Mononuclear cell (primary cell): ENCODE measurements at regions not wholly inside any gene's neighbourhood (a gene's known extent, or its start where the extent isn't known, plus 50 kb on each side); places are given as distances from the start of the nearest gene placed in this dataset.
"Not testable (repeated sequence)": the region's sequence is repeated elsewhere in the genome, so short reads cannot be mapped to it uniquely, and the experiment has no call there.

ENCODE experiments used
- H3K27me3 ChIP-seq: 2 replicates; pipeline ENCODE4 v1.6.0; 2011; ENCODE audit warnings: low read length, control low read depth; ENCODE audit not compliant: insufficient read depth
- H3K4me1 ChIP-seq: 2 replicates; pipeline ENCODE4 v1.5.1; 2011; ENCODE audit warnings: mild to moderate bottlenecking, low read length, control low read depth; ENCODE audit not compliant: insufficient read depth
- H3K4me3 ChIP-seq: 2 replicates; pipeline ENCODE4 v1.5.1; 2011; ENCODE audit warnings: mild to moderate bottlenecking, low read length, moderate library complexity
- H3K9me3 ChIP-seq: 2 replicates; pipeline ENCODE4 v1.5.1; 2011; ENCODE audit warnings: low read depth, mild to moderate bottlenecking, control low read depth, low read length

DNA sequence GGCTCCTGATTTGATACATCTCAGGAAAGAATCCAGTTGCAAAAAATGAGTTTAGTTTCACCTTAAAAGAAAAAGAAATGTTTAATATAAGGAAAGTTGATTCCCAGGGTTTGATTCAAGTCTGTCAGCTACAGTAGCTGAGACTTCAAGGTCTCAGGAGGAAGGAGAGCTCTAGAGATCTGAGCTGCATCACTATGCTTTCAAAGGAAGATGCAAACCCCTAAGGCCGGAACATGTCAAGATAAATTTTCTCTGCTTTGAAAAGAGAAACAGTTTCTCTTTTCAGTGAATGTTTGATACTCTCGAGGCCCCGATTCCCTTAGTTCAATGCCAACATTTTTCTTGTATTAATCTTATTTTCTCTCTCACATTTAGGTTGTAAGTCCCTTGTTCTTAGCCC lies 128.6 kb downstream of the RGPD3 start:
- Histone ChIP-seq H3K27me3 (no peaks in the 10 kb centered on the region), H3K4me1 (no peaks in the 10 kb centered on the region), H3K4me3 (no peak overlapping the region), H3K9me3 (no peaks in the 10 kb centered on the region)

DNA sequence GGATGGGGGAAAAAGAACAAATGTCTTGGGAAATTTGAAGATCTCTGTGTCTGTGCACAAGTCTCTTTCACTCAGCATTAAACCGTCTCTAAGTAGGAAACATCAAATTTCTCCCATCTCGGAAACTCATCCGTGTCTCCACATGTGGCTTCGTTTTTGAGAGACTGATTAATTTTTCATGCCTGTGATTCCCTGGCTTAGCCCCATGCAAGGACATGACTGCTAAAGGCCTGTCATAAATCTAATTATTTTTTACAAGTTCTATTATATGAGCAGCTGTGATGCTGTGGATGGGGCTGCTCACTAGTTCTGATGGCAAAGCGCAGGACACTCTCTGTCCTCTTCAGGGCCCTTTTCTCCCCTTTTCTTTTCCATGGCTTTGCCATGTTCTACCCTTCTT lies 129.1 kb downstream of the RGPD3 start:
- H3K4me1 ChIP-seq = no peaks in the 10 kb centered on the region
- no peaks in the 10 kb centered on the region for H3K9me3 ChIP-seq
- H3K27me3 ChIP-seq = no peaks in the 10 kb centered on the region
- H3K4me3 ChIP-seq = no peak overlapping the region

DNA sequence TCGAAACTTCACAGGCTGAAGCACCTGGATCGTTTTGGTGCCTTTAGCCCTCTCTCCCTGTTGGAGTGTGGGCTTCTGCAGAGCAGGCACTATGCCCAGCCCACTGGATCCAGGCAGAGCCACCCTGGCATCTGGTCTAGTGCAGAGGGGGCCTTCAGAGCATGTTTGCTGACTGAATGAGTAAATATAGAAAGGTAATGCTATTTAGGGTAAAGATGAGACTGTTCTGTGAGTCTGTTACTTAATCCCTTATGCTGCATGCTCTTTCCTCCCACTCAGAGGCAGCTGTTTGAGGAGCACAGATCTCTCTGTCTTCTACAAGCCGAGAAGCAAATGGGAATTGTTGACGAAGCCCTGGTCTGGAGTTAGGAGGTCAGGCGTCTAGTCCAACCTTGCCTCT lies 130.2 kb downstream of the RGPD3 start:
- Histone ChIP-seq H3K4me1 (no peaks in the 10 kb centered on the region), H3K4me3 (no peak overlapping the region), H3K9me3 (no peaks in the 10 kb centered on the region), H3K27me3 (no peaks in the 10 kb centered on the region)

DNA sequence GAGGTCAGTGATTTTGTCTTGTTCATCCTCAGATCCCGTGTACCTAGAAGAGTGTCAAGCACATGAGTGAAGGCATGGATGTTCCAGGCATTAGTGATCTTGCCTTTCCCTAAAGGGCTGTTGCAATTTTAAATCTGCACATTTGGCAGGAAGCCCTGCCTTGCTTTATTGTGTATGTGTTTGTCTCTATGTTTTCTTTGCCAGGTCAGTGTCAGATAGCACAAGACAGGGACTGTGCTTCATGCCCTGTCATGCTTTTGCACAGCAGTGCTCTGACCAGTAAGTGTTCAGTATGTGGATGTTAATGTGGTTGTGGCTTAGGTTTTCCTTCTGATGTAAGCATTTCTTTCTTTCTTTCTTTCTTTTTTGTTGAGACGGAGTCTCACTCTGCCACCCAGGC lies 131.5 kb downstream of the RGPD3 start:
- Histone ChIP-seq H3K9me3 (no peaks in the 10 kb centered on the region), H3K27me3 (no peaks in the 10 kb centered on the region), H3K4me1 (no peaks in the 10 kb centered on the region), H3K4me3 (no peak overlapping the region)

DNA sequence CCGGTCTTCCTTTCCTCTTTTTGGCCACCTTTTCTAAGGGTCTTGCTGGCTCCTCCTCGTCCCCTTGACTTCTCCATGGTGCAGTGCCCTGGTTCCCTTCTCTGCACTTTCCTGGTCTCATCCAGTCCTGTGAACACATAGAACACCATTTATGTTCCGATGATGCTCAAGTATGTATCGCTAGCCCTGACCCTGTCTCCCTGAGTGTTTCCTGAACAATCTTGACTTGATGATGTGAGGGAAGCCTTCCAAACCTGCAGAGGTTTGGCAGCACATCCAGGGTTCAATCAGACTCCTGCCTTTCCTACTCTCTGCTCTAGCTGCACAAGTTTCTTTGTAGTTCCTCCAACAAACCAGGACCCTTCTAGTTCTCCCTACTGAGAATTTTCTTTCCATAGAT lies 132.1 kb downstream of the RGPD3 start:
- Histone ChIP-seq H3K9me3 (no peaks in the 10 kb centered on the region), H3K27me3 (no peaks in the 10 kb centered on the region), H3K4me1 (no peaks in the 10 kb centered on the region), H3K4me3 (no peak overlapping the region)

DNA sequence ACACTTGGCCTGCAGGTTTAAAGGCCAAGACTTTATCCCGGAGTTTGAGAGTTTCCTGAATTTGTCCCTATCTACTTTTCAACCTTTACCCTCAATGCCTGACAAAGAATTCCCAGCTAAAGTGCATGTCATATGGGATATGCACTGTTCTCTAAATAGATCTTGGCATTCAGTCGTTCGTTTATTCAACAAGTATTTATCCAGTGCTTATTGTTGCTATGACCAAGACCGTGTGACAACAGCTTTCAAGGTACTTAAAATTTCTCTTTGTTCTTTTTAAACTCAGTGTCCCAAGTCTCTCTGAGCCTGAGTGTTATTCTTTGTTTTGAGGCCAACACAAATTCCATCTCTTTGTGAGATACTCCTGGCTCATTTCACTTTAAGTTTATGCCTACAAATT lies 133.4 kb downstream of the RGPD3 start:
- no peaks in the 10 kb centered on the region for H3K9me3 ChIP-seq
- H3K4me3 ChIP-seq = no peak overlapping the region
- no peaks in the 10 kb centered on the region for H3K27me3 ChIP-seq
- H3K4me1 ChIP-seq = no peaks in the 10 kb centered on the region

DNA sequence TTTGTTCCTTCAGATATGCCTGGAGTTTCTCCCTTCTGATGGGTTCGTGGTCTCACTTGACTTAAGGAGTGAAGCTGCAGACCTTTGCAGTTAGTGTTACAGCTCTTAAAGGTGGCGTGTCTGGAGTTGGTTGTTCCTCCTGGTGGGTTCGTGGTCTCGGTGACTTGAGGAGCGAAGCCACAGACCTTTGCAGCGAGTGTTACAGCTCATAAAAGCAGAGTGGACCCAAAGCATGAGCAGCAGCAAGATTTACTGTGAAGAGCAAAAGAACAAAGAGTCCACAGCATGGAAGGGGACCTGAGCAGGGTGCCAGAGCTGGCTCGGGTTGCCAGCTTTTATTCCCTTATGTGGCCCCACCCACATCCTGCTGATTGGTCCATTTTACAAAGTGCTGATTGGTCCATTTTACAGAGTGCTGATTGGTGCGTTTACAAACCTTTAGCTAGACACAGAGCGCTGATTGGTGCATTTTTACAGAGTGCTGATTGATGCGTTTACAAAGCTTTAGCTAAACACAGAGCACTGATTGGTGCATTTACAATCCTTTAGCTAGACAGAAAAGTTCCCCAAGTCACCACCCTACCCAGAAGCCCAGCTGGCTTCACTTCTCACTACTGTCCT lies 134.8 kb downstream of the RGPD3 start:
- H3K9me3 ChIP-seq, H3K4me1 ChIP-seq, H3K27me3 ChIP-seq, H3K4me3 ChIP-seq: not testable (repeated sequence)

DNA sequence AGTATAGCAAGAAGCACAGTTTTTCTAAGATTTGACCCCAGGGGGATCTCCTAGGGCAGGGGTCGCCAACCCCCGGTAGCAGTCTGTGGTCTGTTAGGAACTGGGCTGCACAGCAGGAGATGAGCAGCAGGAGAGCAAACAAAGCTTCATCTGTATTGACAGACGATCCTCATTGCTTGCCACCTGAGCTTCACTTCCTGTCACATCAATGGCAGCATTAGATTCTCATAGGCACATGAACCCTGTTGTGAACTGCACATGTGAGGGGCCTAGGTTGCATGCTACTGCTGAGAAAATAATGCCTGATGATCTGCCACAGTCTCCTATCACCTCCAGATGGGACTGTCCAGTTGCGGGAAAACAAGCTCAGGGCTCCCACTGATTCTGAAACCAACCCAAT lies 136.2 kb downstream of the RGPD3 start:
- H3K9me3 ChIP-seq = no peaks in the 10 kb centered on the region
- H3K4me1 ChIP-seq = no peaks in the 10 kb centered on the region
- H3K27me3 ChIP-seq = no peaks in the 10 kb centered on the region
- H3K4me3 ChIP-seq = no peak overlapping the region

DNA sequence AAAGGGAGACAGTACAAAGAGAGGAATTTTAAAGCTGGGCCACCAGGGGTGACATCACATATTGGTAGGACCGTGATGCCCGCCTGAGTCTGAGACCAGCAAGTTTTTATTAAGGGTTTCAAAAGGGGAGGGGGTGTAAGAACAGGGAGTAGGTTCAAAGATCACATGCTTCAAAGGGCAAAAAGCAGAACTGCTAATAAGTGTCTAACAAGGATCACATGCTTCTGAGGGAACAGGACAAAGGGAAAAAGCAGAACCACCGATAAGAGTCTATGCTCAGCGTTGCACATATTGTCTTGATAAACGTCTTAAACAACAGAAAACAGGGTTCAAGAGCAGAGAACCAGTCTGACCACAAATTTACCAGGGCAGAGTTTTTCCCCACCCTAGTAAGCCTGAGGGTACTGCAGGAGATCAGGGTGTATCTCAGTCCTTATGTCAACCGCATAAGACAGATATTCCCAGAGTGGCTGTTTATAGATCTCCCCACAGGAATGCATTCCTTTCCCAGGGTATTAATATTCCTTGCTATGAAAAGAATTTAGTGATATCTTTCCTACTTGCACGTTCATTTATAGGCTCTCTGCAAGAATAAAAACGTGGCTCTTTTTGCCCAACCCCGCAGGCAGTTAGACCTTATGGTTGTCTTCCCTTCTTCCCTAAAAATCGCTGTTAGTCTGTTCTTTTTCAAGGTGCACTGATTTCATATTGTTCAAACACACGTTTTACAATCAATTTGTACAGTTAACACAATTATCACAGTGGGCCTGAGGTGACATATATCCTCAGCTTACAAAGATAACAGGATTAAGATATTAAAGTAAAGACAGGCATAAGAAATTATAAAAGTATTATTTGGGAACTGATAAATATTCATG lies 136.5 kb upstream of the UXS1 start:
- not testable (repeated sequence) for H3K27me3 ChIP-seq, H3K4me1 ChIP-seq, H3K9me3 ChIP-seq, H3K4me3 ChIP-seq

DNA sequence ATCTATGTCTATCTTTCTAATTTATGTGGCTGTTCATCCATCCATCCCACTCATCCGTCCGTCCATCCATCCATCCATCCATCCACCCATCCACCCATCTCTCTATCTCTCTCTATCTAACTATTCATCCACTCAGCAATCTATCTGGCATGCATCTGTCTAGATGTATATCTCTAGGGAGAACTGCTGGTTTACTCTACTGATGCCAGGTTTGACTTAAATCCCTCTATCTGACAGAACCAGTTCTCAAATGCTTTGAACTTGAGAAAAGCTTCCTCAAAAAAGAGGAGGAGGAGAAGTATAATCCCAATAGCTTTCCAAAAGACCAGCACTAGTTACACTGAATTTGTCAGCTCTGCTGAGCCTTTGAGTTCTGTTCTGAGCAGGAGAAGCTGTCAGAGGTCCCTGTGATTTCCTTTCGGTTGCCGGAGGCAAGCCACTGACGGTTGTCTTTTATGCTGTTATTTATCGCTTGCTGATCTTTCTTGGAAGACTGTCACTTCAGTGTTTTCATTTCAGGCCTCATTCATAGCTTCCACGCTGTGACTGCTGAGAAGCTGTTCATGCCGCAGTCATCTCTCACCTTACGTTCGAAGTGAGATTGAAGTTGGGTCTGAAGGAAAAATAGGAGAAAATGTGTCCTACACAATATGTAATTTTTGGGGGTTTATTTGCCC lies 129.4 kb upstream of the UXS1 start:
- Histone ChIP-seq H3K27me3 (no peaks in the 10 kb centered on the region), H3K4me3 (no peak overlapping the region), H3K4me1 (peaks cover 14% of the 10 kb centered on the region), H3K9me3 (no peaks in the 10 kb centered on the region)

DNA sequence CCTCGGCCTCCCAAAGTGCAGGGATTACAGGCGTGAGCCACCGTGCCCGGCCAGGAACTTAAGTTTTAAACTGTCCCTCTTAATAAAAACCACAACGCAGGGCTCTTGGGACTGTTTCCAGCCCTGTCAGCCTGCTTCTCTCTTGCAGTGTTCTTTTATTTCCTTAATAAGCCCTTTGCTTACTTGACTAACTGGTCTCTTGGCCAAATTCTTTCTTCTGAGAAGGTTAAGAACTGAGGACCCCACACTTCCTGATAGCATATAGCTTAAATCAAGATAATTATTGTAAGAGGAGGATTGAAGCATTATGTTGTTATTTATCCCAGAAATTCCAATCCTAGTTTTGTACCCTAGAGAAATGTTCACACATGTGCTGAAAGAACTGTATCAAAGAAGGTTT lies 128.2 kb upstream of the UXS1 start:
- no peaks in the 10 kb centered on the region for H3K27me3 ChIP-seq
- no peak overlapping the region for H3K4me3 ChIP-seq
- peaks cover 14% of the 10 kb centered on the region for H3K4me1 ChIP-seq

DNA sequence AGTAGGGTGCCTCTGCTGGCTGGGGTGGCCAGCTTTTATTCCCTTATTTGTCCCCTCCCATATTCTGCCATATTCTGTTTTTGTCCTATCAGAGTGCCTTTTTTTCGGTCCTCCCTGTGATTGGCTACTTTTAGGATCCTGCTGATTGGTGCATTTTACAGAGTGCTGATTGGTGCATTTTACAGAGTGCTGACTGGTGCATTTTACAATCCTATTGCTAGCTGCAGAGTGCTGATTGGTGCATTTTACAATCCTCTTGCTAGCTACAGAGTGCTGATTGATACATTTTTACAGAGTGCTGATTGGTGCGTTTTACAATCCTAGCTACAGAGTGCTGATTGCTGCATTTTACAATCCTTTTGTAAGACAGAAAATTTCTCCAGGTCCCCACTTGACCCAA lies 126.3 kb upstream of the UXS1 start:
- peaks cover 14% of the 10 kb centered on the region for H3K4me1 ChIP-seq
- H3K27me3 ChIP-seq, H3K9me3 ChIP-seq, H3K4me3 ChIP-seq: not testable (repeated sequence)

More for the DNA sequence above, 128.2 kb upstream of the UXS1 start:
- no peaks in the 10 kb centered on the region for H3K9me3 ChIP-seq

DNA sequence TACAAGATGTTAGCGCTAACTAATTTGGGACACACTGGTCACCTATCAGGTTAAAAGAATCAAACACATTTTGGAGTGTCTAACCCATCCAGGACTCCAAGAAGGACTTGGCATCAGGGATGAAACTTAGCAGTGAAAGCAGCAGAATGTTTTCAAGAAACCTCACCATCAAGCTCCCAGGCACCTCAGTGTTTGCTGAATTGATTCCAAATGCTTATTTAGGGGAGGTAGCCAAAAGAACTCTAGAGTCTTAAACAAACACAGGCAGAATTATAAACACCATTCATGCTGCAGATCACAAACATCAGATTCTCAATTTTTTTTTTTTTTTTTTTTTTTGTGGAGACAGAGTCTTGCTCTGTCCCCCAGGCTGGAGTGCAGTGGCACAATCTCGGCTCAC lies 122.8 kb upstream of the UXS1 start:
- H3K4me1 ChIP-seq = no peaks in the 10 kb centered on the region
- no peaks in the 10 kb centered on the region for H3K9me3 ChIP-seq
- no peaks in the 10 kb centered on the region for H3K27me3 ChIP-seq
- H3K4me3 ChIP-seq = no peak overlapping the region

DNA sequence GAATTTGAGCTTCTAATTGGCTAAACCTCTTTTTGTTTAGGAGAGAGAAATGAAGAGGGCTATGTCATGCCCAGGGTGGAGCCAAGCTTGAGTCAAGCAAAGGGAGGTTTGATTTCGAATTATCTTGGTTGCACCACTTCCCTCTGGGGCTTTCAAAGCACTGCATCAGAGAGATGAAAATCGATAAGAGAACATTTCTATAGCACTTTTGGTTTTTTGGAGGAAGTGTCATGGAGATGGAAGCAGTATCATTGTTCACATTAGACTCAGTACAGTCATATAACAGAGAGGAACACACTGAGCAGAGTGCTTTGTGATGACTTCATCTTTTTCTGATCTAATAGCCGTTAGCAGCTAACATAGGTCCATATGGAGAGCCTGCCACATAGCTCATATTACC lies 120.3 kb upstream of the UXS1 start:
- H3K27me3 ChIP-seq = no peaks in the 10 kb centered on the region

DNA sequence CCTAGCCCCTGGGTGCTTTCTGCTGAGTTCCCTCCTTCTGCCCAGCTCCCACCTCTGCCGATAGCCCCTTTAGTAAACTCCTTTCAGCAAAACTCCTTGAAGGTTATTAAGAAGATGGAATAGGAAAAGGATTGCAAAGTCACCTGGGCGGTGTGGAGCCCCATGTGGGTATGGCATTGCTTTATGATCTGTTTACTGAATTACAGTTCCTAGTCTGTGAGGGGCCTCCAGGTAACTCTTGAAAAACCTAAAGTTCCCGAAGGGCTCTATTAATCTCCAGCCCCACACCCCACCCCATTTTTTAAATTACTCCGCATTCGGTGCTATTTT lies 116.9 kb upstream of the UXS1 start:
- Histone ChIP-seq H3K9me3 (no peaks in the 10 kb centered on the region), H3K4me1 (no peaks in the 10 kb centered on the region), H3K4me3 (no peak overlapping the region), H3K27me3 (no peaks in the 10 kb centered on the region)

More for the DNA sequence above, 120.3 kb upstream of the UXS1 start:
- H3K9me3 ChIP-seq = no peaks in the 10 kb centered on the region
- no peak overlapping the region for H3K4me3 ChIP-seq
- no peaks in the 10 kb centered on the region for H3K4me1 ChIP-seq

DNA sequence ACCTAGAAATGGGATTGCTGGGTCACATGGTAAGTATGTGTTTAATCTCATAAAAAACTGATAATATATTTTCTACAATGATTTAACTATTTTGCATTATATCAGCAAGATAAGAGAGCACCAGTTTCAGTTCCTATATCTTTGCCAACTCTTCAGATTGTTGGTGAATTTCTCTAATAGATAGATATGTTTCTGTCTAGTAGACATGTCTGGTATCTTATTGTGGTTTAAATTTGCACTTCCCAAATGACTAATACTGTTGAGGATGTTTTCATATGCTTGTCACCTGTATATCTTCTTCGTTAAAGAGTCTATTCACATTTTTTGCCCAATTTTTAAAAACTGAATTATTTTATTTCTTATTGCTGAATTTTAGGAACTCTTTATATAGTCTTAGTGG lies 113.8 kb upstream of the UXS1 start:
- H3K4me3 ChIP-seq = no peak overlapping the region
- H3K9me3 ChIP-seq = no peaks in the 10 kb centered on the region
- H3K27me3 ChIP-seq = no peaks in the 10 kb centered on the region
- no peaks in the 10 kb centered on the region for H3K4me1 ChIP-seq
